Activated CD8-positive, alpha-beta T cell treated with anti-CD3 and anti-CD28 coated beads for 36 hours (primary cell): ENCODE measurements at regions not wholly inside any gene's neighbourhood (a gene's known extent, or its start where the extent isn't known, plus 50 kb on each side); places are given as distances from the start of the nearest gene placed in this dataset.

Experiments
- ATAC-seq: fragments of 200-7000 bp; cut with Tn5 transposase; one replicate; pipeline ENCODE4 v1.10.0; 2021; ENCODE audit warnings: mild to moderate bottlenecking, moderate library complexity
- CTCF ChIA-PET: fragments of 350-600 bp; sonication (Branson Sonifier 250); formaldehyde crosslinking; loops from one replicate; lab custom pipeline; 2021; ENCODE audit warnings: antibody characterized with exemption; lab: Charles Lee
- POLR2A ChIA-PET: fragments of 350-600 bp; sonication (Branson Sonifier 250); formaldehyde crosslinking; loops from one replicate; lab custom pipeline; 2021; ENCODE audit warnings: antibody characterized with exemption; lab: Charles Lee
- DNase-seq: peaks from one replicate; pipeline ENCODE4 v3.0.0-alpha.2; 2020
- H3K27ac Mint-ChIP-seq: one replicate; pipeline ENCODE4 v1.8.0; 2021; ENCODE audit warnings: mild to moderate bottlenecking, mixed read lengths
- H3K27me3 Mint-ChIP-seq: one replicate; pipeline ENCODE4 v1.8.0; 2021; ENCODE audit warnings: mixed read lengths
- H3K36me3 Mint-ChIP-seq: one replicate; pipeline ENCODE4 v1.8.0; 2021; ENCODE audit warnings: low read depth, mixed read lengths
- H3K4me1 Mint-ChIP-seq: one replicate; pipeline ENCODE4 v1.8.0; 2021; ENCODE audit warnings: low read depth, mixed read lengths
- H3K4me3 Mint-ChIP-seq: one replicate; pipeline ENCODE4 v1.8.0; 2021; ENCODE audit warnings: mild to moderate bottlenecking, moderate library complexity, mixed read lengths
- H3K9me3 Mint-ChIP-seq: one replicate; pipeline ENCODE4 v1.8.0; 2021; ENCODE audit warnings: mixed read lengths
- CTCF ChIP-seq: fragments of 200-600 bp; IDR thresholded peaks from one replicate; pipeline ENCODE4 v1.8.0; 2022; ENCODE audit warnings: antibody characterized with exemption, mild to moderate bottlenecking
- intact Hi-C: fragments of 100-400 bp; cut with micrococcal nuclease; formaldehyde crosslinking; loops from one replicate; pipeline ENCODE4 v1.10.0; 2022

DNA sequence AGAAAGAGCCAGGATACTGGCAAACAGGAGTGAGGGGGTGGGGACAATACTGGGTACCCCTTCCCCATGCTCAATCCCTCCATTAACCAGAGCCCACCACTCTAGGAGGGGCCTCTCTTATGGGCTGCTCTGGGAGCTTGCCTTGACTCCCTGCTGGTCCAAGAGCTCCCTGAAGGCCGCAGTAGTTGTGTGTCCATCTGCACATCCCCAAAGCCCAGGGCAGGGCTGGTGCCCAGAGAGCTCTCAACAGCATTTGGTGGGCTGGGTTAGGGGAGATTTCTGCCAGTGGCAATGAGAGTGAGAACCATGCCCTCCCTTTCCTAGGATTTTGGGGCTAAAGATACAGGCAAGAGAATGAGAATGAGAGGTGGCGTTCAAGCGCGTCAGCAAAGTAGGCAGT lies 230.6 kb upstream of the PMEPA1 start:
- TF ChIP-seq CTCF = no peak

GRCh38 chr20:57939499-57939898 lies 229.7 kb upstream of the PMEPA1 start:
- no peak for ATAC-seq
- TF ChIP-seq CTCF = no peak
- Mint-ChIP-seq H3K27ac (no peak overlapping the region), H3K36me3 (no peaks in the 10 kb centered on the region), H3K4me1 (no peaks in the 10 kb centered on the region), H3K27me3 (peaks cover 4% of the 10 kb centered on the region), H3K4me3 (no peak overlapping the region), H3K9me3 (no peaks in the 10 kb centered on the region)
- intact Hi-C loops = no loop called here
- POLR2A ChIA-PET = no interaction called here
- DNase-seq = no peak
- CTCF ChIA-PET = no interaction called here

More for the DNA sequence above, 230.6 kb upstream of the PMEPA1 start:
- intact Hi-C loops = no loop called here
- ChIA-PET POLR2A (no interaction called here), CTCF (no interaction called here)
- H3K4me3 Mint-ChIP-seq = no peak overlapping the region
- no peaks in the 10 kb centered on the region for H3K4me1 Mint-ChIP-seq
- H3K9me3 Mint-ChIP-seq = no peaks in the 10 kb centered on the region
- DNase-seq (no peak), ATAC-seq (no peak)
- no peaks in the 10 kb centered on the region for H3K36me3 Mint-ChIP-seq
- no peak overlapping the region for H3K27ac Mint-ChIP-seq
- H3K27me3 Mint-ChIP-seq = peaks cover 4% of the 10 kb centered on the region

GRCh38 chr20:57938158-57939108 lies 228.6 kb upstream of the PMEPA1 start:
- ChIA-PET POLR2A (no interaction called here), CTCF (no interaction called here)
- Mint-ChIP-seq H3K4me3 (no peak overlapping the region), H3K27me3 (peaks cover 4% of the 10 kb centered on the region), H3K36me3 (no peaks in the 10 kb centered on the region), H3K27ac (no peak overlapping the region), H3K4me1 (no peaks in the 10 kb centered on the region), H3K9me3 (no peaks in the 10 kb centered on the region)
- ATAC-seq (no peak), DNase-seq (no peak)
- TF ChIP-seq CTCF = no peak
- intact Hi-C loops = no loop called here

DNA sequence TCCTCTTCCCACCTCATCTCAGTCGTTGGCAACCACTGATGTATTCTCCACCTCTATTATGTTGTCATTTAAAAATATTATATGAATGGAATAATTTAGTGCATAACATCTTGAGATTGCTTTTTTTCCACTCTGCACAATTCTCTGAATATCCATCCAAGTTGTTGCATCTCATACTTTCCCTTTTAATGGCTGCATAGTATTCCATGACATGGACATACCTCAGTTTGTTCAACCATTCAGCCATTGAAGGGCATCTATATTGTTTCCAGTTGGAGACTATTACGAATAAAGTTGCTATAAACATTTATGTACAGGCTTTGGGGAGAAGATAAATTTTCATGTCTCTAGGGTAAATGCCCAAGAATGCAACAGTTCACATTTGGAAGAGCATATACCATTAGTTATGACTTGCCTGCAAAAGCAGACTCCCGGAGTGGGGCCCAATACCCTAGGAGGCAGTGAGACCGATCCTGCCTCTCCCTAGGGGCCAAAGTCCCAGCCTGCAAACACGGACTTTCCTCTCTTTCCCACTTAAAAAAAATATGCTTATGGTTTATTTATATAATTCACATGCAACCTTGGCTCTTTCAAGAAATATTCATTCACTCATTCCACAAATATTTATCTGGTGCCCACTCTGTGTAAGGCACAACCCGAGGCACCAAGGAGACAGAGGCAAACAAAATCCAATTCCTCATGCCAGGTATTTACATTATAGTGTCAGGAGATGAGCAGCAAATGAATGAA lies 227.0 kb upstream of the PMEPA1 start:
- Mint-ChIP-seq H3K4me3 (no peak overlapping the region), H3K36me3 (no peaks in the 10 kb centered on the region), H3K9me3 (no peaks in the 10 kb centered on the region), H3K27ac (no peak overlapping the region), H3K4me1 (no peaks in the 10 kb centered on the region), H3K27me3 (peaks cover 4% of the 10 kb centered on the region)
- CTCF ChIA-PET = no interaction called here
- intact Hi-C loops = no loop called here
- ATAC-seq = no peak
- POLR2A ChIA-PET = no interaction called here
- no peak for DNase-seq
- TF ChIP-seq CTCF = no peak

- no peak for DNase-seq
- POLR2A ChIA-PET = no interaction called here
- Mint-ChIP-seq H3K9me3 (no peaks in the 10 kb centered on the region), H3K4me1 (no peaks in the 10 kb centered on the region), H3K36me3 (no peaks in the 10 kb centered on the region), H3K4me3 (no peak overlapping the region), H3K27me3 (peaks cover 4% of the 10 kb centered on the region), H3K27ac (no peak overlapping the region)
- intact Hi-C loops = no loop called here
- ATAC-seq = no peak
- TF ChIP-seq CTCF = no peak
- CTCF ChIA-PET = no interaction called here
Measured at GRCh38 chr20:57934913-57935312, 225.1 kb upstream of the PMEPA1 start.
